DMS53 (cell line): ENCODE measurements at regions not wholly inside any gene's neighbourhood (a gene's known extent, or its start where the extent isn't known, plus 50 kb on each side); places are given as distances from the start of the nearest gene placed in this dataset.
"Not testable (repeated sequence)": the region's sequence is repeated elsewhere in the genome, so short reads cannot be mapped to it uniquely, and the experiment has no call there.

ENCODE experiments used
- DNase-seq: peaks from one replicate; lab custom pipeline; 2025; lab: John Stamatoyannopoulos, UW

DNA sequence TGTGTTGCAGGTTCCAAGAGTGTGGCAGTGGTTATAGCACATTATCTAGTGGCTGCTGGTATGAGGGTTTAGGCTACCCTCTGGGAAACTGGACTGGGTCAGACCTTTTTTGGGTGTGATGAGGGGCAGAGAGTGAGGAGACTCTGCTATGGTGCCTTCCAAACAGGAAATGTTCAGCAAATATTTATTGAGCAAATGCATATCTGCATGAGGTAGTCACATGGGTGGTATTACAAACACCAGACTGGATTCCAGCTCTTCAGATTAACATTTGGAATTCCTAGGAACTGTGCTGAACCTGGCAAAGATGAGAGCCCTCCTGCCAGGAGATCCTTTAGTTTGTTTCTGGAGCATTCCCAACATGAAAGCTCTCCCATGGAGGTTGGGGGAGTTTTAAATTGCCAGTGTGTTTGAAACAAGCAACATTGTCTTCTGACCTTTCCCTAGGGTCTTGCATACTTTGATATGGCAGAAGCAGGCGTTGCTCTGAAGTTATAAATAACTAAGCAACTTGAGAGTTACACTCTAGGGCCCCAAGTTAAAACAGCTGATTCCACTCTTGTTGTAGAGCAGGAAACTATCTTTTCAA, 341.2 kb upstream of the C2CD4B start:
- DNase-seq, result peak; percentile 48

DNA sequence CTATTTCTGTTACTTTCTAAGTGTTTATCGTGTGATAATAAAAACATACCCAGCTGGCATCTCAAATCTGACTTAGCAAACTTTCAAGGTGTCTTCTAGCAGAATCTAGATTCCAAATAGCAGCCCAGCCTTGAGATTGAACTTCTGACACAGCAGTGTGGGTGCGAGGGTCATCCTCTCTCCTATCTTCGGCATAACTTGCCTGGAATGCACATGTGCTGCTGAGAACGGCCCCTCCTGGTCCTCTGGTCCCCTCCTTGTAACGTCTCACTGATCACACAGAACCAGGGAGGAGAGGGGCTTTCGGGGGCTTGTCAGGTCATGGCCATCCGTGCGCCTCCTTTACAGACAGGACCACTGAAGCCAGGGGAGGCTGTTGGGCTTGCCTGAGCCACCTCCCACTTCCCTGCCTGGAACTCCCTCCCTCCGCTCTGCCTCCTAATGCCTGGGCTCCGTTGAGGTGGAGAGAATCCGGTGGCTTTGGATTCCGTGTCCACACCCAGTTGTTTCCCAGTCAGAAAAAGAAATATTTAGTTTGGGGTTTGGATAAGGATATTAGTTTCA, 344.4 kb upstream of the C2CD4B start:
- no peak for DNase-seq

DNA sequence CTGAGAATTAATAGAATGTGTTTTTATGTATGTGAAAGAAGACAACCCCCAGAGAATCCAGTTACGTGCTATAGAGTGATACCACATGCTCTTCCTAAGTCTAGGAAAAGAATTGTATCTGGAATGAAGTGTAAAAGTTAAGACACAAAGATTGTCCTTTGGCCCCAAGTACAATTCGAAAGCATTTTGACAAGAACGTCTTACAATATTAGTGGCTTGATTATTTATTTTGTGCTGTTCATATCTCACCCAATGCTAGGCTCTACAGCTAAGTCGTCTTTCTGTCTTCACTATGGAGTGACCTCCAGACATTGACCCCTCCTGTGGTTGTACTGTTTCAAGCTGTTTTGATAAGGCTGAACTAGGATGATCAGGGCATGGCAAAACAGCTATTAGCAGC, 345.7 kb upstream of the C2CD4B start:
- no peak for DNase-seq

DNA sequence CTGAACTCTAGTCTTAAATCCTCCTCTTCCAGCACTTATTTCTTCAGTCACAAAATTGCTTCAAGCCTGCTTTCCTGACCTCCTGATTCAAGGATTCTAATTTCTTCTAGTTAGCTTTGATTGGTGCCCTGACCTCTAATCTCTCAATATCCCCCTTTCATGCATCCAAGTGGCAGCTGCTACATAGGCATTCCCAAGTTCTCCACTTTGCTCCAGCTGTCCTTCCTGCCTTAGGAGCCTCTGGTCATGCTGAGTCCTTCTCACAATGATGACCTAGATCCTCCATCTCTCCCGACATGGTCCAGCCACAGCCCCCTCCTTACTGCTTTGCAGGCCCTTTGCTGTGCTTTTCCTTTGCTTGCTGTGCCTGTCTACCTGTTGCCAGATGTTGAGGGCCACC, 347.8 kb upstream of the C2CD4B start:
- no peak for DNase-seq

DNA sequence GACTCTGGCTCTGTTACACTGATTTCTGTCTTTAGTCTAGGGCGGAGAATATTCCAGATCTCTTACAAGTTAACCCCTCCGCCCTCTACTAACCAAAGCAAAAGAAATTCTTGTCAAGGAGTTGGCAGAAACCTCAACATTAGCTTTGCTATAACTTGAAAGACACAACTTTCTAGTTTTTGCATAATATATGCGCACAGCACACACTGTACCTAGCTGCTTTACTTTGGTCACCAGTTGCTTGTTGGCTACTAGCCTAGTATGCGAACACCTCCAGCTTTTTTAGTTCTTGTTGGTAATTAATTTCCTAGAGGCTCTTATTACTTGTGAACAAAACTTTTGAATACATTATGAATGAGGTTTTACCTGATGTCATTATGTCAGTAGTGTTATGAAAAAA, 348.8 kb upstream of the C2CD4B start:
- no peak for DNase-seq

DNA sequence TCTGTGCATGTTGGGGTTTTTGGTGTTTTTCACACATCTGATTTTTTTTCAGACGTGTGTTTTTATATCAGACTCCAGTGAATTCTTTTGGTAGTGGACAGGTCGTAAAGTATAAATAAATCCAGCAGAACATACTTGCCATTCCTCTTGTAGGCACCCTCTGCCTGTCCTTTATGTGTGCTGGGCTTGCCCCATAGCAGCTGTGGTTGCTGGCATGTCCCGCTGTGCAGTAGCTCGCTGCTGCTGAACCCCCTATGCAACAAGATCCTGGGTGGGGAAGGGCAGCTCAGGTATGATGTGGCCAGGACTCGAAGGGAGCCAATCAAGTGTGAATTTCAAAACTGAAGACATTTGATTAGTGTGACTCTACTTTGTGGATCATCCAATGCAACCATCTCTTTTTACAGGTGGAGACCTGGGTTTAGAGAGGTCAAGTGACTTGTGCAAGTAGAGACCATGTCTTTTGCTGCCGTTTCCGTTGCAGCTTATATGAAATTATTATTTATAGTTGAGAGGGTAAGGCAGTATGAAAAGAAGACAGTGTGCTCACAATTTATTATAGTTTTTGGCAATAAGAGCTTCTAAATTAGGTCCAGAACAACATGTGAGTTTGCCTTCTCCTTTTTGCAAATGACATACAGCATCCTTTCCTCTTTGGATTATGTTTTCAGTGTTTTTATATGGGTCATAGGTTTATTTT, 350.8 kb upstream of the C2CD4B start:
- DNase-seq, result no peak

DNA sequence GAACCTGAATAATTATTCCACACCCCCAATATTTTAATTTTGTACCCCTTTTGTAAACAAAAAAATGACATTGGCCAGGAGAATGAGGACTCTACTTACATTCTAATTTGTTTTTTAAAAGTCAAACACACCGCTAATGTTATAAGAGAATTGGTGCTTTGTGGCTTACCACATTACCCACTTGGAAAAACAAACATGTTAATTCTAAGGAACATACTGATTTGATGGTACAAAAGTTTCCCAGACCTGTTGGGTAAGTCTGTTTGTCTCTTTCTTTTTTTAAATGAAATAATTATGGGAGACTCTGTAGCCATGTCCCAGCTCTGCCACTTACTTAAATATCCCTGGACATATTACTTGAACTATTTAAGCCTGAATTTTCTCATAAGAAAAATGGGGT, 352.5 kb upstream of the C2CD4B start:
- no peak for DNase-seq

DNA sequence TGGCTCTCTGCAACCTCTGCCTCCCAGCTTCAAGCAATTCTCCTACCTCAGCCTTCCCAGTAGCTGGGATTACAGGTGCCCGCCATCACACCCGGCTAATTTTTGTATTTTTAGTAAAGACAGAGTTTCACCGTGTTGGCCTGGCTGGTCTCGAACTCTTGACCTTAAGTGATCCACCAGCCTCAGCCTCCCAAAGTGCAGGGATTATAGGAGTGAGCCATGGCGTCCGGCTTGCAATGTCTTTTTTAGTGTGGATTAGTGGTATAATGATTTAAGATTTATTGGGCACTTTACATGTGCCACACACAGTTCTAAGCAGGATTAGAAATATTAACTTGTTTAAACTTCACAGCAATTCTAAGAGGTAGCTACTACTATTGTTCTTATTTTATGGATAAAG, 353.6 kb upstream of the C2CD4B start:
- not testable (repeated sequence) for DNase-seq

DNA sequence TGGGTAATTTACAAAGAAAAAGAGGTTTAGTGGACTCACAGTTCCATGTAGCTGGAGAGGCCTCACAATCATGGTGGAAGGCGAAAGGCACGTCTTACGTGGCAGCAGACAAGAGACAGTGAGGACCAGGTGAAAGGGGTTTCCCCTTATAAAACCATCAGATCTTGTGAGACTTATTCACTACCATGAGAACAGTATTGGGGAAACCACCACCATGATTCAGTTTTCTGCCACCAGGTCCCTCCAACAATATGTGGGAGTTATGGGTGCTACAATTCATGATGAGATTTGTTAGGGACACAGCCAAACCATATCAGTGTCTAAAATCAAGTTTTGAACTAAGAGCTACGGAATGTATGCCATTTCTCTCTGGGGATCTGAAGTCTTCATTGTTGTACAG, 354.8 kb upstream of the C2CD4B start:
- DNase-seq, result no peak

DNA sequence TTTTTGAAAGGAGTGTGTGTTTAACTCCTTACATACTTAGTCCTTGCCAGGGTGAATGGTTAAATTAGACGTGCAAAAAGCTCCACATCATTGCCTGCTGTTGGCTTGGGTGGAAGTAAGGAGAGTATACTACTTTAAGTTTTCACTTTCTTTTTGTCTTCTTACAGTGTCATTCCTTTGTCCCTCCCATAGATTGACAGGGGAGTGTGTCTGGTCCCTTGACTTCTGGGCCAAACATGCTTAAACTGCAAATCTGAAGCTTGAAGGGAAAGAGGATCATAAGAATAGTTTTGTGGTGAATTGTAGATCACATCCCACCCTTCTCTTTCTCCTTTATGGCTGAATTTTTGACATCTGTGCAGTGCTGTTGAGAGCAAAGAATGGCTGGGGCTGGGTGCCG, 355.8 kb upstream of the C2CD4B start:
- DNase-seq, result no peak

DNA sequence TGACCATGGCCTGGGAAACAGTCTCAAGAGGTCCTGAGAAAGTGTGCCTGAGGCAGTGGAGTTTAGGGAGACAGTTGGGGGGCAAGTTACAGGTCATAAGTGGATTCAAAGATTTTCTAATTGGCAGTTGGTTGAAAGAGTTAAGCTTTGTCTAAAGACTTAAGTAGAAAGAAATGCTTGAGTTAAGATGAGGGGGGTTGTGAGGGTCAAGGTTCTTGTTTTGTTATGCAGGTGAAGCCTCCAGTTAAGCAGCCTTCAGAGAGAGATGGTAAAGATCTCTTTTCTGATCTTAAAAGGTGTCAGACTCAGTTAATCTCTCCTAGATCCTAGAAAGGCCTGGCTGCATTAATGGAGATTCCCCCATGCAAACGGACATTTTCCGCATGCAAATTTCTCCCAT, 356.3 kb upstream of the C2CD4B start:
- no peak for DNase-seq

DNA sequence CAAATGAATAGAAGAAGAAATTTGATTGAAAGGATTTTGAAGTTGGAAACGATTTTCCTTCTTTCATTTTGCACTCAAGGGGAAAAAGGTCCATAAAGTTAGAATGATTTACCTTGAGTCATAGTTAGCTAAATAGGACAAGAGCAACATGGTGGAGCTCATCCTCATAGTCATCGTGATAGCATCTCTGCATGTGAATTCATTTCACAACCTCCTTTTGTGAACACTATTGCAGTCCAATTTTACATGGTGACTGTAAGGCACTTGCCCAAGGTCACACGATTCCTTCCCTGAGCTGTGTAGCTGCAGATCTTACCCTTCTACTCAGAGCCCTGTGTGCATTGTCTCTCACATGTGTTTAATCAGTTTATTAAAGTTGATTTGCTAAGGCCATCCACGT, 359.8 kb upstream of the C2CD4B start:
- DNase-seq, result no peak

DNA sequence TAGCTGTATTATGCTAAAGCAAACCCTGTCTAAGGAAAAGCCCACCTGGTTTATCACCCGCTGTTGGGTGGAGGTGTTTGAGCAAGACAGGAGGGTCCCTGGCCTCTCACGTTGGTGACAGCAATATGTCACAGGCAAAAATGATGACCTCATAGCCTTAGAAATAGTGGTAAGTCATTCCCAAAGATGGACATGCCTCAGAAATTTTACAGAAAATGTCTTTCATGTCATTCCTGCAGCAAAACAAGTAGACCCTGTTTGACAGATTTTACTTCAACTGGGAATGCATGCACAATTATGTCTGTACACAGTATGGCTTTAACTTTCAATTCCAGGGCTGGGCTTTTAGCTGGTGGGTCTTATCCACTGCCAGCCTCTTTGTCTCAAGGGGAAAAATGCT, 362.3 kb upstream of the C2CD4B start:
- DNase-seq, result no peak

DNA sequence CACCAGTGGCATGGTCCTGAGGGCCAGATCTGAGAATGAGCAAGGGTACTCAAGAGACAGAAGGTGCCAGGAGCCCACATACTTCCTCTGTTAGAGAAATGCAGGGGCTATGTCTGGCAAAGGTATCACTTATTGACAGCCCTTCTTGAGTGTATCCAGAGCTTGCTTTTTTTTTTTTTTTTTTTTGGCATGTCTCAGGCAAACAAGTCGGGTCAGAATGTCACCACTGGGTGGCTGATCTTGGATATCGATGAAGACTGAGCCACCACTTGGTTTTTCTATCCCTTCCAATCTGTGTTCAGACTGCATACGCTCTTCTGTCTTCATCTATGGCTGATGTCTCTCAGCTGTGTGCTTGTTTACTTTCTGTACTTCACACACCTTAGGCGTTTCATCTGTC, 363.4 kb upstream of the C2CD4B start:
- no peak for DNase-seq

DNA sequence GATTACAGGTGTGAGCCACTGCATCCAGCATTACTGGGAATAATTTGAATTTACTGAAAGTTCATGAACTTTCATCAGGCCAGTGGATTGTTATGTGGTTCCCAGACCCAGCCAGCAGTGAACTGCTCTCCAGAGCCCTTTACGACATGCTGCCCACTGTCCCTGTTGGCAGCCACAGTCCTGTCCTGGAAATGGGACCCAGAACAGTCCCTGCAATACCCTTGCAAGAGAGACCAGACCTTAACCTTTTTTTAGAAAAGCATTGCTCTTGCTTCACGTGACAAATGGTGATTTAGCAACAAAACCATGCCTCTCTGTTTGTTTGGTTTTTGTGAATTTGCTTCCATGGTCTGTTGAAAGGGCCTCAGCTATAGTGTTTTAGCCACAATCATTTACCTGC, 367.3 kb upstream of the C2CD4B start:
- DNase-seq, result no peak

DNA sequence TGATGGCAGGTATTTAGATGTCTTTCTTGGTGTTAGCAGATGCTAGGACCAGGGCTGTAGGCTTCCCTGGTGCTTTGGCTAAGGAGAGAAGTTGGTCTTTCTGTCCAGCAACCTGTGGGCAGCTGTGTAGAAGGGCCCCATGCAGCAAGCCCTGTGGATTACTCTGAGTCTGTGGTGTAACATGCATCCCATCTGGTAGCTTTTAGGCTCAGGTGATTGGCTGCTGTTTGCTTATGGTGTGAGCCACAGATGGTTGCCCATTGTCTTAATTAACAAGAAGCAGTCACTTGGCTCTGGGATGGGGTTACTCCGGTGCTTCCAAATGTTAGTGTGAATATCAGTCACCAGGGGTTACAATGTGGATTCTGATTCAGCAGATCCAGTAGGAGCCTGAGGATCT, 368.6 kb upstream of the C2CD4B start:
- DNase-seq, result no peak

DNA sequence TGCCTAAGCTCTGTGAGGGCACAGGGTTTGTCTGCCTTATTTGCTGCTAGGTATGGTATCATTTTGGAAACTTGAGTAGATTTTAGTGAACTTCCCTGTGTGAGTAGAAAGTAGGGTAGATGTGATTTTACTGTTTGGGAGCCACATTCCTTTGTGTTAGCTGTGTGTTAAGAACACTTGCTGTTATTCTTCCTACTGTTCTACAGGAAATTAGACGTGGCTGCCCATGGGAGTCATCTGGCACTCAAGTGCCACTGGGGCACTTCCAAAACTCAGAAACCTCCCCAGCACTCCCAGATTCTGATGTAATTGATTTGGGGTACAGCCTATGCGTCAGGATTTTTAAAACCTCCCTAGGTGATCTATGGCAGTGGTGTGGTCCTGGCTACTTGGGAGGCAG, 369.9 kb upstream of the C2CD4B start:
- DNase-seq, result no peak

DNA sequence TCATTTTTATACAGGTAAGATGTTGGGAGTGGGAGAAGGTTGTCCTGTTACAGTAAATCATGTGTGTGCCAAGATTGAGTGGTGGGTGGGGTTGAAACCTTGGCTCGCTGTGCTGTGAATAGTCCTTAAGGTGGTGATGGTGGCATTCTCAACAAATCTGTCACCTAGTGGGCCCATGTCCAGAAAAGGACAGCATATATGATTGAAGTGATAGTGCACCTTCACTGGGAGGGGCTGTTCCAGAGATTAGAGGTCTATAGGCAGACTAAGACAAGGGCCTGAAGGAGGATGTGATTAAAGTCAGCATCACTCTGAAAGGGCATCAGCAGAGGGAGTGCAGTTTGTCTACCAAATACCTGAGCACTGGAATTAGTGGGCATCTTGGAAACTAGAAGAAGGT, 374.2 kb upstream of the C2CD4B start:
- DNase-seq, result no peak

DNA sequence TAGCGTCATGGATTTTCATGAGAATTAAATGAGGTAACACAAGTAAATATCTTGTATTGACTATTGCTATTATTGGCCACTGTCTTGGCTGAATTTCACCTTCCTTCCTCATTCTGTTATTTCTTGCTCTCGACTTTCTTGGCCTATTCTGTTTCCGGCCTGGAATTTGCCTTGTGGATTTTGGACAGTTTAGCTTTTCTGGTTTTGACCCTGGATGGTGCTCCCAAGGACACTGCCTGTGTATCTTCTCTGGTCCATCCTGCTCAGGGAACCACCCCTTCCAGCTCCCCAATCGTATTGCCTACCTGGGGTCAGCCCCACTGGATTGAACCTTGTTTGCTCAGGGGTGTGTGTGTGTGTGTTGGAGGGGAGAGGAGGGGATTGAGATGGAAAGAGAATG, 376.2 kb upstream of the C2CD4B start:
- DNase-seq, result no peak

DNA sequence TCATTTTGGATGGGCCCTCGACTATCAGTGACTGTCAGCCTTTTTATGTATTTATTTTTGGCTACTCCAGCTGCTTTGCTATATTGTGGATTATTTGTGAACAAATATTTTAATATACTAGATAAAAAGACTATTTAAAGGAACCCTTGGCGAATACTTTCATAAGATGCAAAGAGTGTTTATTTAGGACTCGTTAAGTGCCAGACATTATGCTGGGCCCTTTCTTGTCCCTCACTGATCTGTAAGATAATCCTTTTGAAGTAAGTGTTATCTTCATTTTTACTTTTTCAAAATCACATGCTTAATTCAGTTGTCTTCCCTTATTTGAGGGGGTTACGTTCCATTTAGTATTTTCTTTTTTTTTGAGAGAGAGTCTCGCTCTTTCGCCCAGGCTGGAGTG, 376.8 kb upstream of the C2CD4B start:
- DNase-seq, result no peak

DNA sequence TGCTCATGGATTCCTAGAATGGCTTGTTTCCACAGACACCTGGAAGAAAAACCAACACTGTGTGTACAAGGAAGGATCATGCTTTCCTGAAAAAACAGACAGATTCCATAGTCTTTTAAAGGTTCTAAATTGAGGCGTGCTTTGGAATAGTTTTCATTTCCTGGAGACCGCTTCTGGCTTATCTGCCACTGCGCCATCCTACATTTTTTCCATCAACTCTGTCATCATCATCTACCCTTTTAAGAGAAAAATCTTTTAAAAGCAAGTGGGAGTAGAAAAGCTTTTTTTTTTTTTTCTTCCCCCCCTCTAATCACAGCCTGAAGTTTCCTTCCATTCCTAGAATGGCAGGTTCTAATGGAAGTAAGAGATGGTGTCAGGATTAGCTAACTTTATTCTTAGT, 379.4 kb upstream of the C2CD4B start:
- no peak for DNase-seq

DNA sequence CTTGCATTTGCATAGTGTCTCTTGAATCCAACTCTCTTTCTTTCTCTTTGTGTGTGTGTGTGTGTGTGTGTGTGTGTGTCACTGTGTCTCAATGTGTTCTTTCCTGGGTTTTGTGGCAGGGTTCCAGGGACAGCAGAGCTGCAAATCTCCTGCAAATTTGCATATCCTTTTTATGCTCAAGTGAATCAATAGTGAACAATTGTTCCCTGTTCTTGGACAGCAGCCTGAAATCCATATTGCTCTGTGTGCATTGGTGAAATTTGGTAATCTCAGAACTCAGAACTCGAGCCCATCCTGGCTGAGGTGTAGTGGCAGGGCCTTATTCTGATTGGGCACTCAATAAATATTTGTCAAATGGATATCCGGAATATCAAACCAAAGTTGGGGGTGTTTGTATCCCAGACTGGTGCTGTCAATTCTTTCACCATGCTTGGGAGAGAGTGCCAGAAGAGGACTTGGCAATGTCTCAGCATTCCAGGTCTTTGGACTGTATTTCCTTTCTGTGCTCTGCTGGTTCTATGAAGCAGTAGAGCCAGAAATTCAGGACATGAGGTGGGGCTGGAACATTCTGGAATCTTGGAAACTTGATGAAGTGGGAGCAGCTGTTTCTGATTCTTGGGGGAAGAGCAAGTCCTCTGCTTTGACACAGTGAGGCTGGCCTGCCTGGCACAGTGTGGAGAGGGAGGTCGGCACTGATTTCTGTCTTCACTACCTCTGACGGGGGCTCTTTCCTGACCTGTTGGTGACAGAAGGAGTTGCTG, 380.6 kb upstream of the C2CD4B start:
- no peak for DNase-seq

DNA sequence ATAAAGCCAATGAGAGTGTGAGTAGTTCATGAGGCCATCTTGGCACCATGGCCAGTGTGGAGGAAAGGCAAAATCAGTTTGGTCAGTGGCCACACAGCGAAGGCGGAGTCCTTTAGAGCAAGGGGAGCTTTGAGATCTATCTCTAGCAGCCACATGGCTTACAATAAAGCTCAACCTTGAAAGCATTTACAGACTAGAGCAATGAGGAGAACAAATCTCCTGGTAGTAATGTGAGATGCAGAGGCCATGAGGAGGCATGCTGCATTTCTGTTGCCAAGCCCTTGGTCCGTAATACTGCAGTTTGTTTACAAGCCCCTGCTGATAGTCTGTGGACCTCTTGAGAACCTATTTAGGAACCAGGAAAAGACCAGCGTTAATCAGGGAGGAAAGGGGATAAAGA, 381.5 kb upstream of the C2CD4B start:
- no peak for DNase-seq
